ENCODE measurements at regions not wholly inside any gene's neighbourhood (a gene's known extent, or its start where the extent isn't known, plus 50 kb on each side); places are given as distances from the start of the nearest gene placed in this dataset.

- TF ChIP-seq POLR2AphosphoS5 (IDR thresholded peaks at IDR 0.05; ENCODE audit: borderline replicate concordance, low read depth, low read length) (no peak), EZH2 (IDR thresholded peaks at IDR 0.05) (no peak), FOXP2 (optimal IDR thresholded peaks at IDR 0.05; ENCODE audit: control extremely low read depth, extremely low read length, insufficient read depth) (no peak)
These were observed 515.9 kb upstream of the DPPA4 start for GRCh38 chr3:109853077-109853731.

Data from SK-N-MC (cell line).